ENCODE measurements at regions not wholly inside any gene's neighbourhood (a gene's known extent, or its start where the extent isn't known, plus 50 kb on each side); places are given as distances from the start of the nearest gene placed in this dataset.
"Not testable (repeated sequence)": the region's sequence is repeated elsewhere in the genome, so short reads cannot be mapped to it uniquely, and the experiment has no call there.

GRCh38 chr15:84094720-84095119 is 140.9 kb upstream of the GOLGA6L4 start:
- not testable (repeated sequence) for H3K27ac ChIP-seq; ATAC-seq (ENCODE audit: insufficient number of reproducible peaks, low FRiP score, low read depth); H3K4me1 ChIP-seq (ENCODE audit: control insufficient read depth in 1 of 2, low read depth in 2 of 2); H3K4me3 ChIP-seq; H3K27me3 ChIP-seq (replicated peaks; ENCODE audit: insufficient read depth); DNase-seq (ENCODE audit: low spot score); H3K36me3 ChIP-seq; H3K9me3 ChIP-seq

GRCh38 chr15:84097053-84097452 is 138.5 kb upstream of the GOLGA6L4 start:
- not testable (repeated sequence) for H3K36me3 ChIP-seq; H3K27me3 ChIP-seq (replicated peaks; ENCODE audit: insufficient read depth); H3K9me3 ChIP-seq; DNase-seq (ENCODE audit: low spot score); ATAC-seq (ENCODE audit: insufficient number of reproducible peaks, low FRiP score, low read depth); H3K27ac ChIP-seq; H3K4me3 ChIP-seq; H3K4me1 ChIP-seq (ENCODE audit: control insufficient read depth in 1 of 2, low read depth in 2 of 2)

- Histone ChIP-seq H3K4me1 (ENCODE audit: control insufficient read depth in 1 of 2, low read depth in 2 of 2) (no peaks in the 10 kb centered on the region), H3K27me3 (replicated peaks; ENCODE audit: insufficient read depth) (no peaks in the 10 kb centered on the region), H3K27ac (no peak overlapping the region), H3K4me3 (no peak overlapping the region), H3K9me3 (no peaks in the 10 kb centered on the region), H3K36me3 (no peaks in the 10 kb centered on the region)
- ATAC-seq (ENCODE audit: insufficient number of reproducible peaks, low FRiP score, low read depth) (no peak), DNase-seq (ENCODE audit: low spot score) (no peak)
- TF ChIP-seq CTCF (IDR thresholded peaks at IDR 0.05) = no peak
Observed at GRCh38 chr15:84098604-84099003, 137.0 kb upstream of the GOLGA6L4 start.

- no peaks in the 10 kb centered on the region for H3K9me3 ChIP-seq
- no peaks in the 10 kb centered on the region for H3K36me3 ChIP-seq
- no peak overlapping the region for H3K4me3 ChIP-seq
- DNase-seq (ENCODE audit: low spot score) (no peak), ATAC-seq (ENCODE audit: insufficient number of reproducible peaks, low FRiP score, low read depth) (no peak)
- H3K4me1 ChIP-seq (ENCODE audit: control insufficient read depth in 1 of 2, low read depth in 2 of 2) = no peaks in the 10 kb centered on the region
- TF ChIP-seq CTCF (IDR thresholded peaks at IDR 0.05) = no peak
- H3K27me3 ChIP-seq (replicated peaks; ENCODE audit: insufficient read depth) = no peaks in the 10 kb centered on the region
- no peak overlapping the region for H3K27ac ChIP-seq
Observed at GRCh38 chr15:84099181-84099580, 136.4 kb upstream of the GOLGA6L4 start.

- Histone ChIP-seq H3K36me3 (no peaks in the 10 kb centered on the region), H3K4me3 (no peak overlapping the region), H3K27ac (no peak overlapping the region), H3K4me1 (ENCODE audit: control insufficient read depth in 1 of 2, low read depth in 2 of 2) (no peaks in the 10 kb centered on the region), H3K9me3 (no peaks in the 10 kb centered on the region), H3K27me3 (replicated peaks; ENCODE audit: insufficient read depth) (no peaks in the 10 kb centered on the region)
- DNase-seq (ENCODE audit: low spot score) (no peak), ATAC-seq (ENCODE audit: insufficient number of reproducible peaks, low FRiP score, low read depth) (no peak)
- no peak for TF ChIP-seq CTCF (IDR thresholded peaks at IDR 0.05)
Observed at GRCh38 chr15:84103345-84103744, 132.2 kb upstream of the GOLGA6L4 start.

GRCh38 chr15:84104853-84105252 is 130.7 kb upstream of the GOLGA6L4 start:
- DNase-seq (ENCODE audit: low spot score) (no peak), ATAC-seq (ENCODE audit: insufficient number of reproducible peaks, low FRiP score, low read depth) (no peak)
- Histone ChIP-seq H3K27ac (no peak overlapping the region), H3K4me3 (no peak overlapping the region), H3K36me3 (no peaks in the 10 kb centered on the region), H3K27me3 (replicated peaks; ENCODE audit: insufficient read depth) (no peaks in the 10 kb centered on the region), H3K9me3 (no peaks in the 10 kb centered on the region), H3K4me1 (ENCODE audit: control insufficient read depth in 1 of 2, low read depth in 2 of 2) (no peaks in the 10 kb centered on the region)
- no peak for TF ChIP-seq CTCF (IDR thresholded peaks at IDR 0.05)
